ENCODE measurements at regions not wholly inside any gene's neighbourhood (a gene's known extent, or its start where the extent isn't known, plus 50 kb on each side); places are given as distances from the start of the nearest gene placed in this dataset.

- no peak for TF ChIP-seq CTCF (IDR thresholded peaks at IDR 0.05; ENCODE audit: insufficient read depth, low read depth, low read length, missing control alignments)
- H3K4me3 ChIP-seq (ENCODE audit: low read length) = no peak overlapping the region
- no peak for DNase-seq (ENCODE audit: low read depth)
These were observed 95.3 kb upstream of the FSTL4 start for GRCh38 chr5:133707629-133708028.

GRCh38 chr5:133706506-133707430 lies 94.4 kb upstream of the FSTL4 start:
- no peak for TF ChIP-seq CTCF (IDR thresholded peaks at IDR 0.05; ENCODE audit: insufficient read depth, low read depth, low read length, missing control alignments)
- DNase-seq (ENCODE audit: low read depth) = no peak
- H3K4me3 ChIP-seq (ENCODE audit: low read length) = no peak overlapping the region

- H3K4me3 ChIP-seq (ENCODE audit: low read length) = no peak overlapping the region
- DNase-seq (ENCODE audit: low read depth) = no peak
- TF ChIP-seq CTCF (IDR thresholded peaks at IDR 0.05; ENCODE audit: insufficient read depth, low read depth, low read length, missing control alignments) = no peak
These were observed 93.0 kb upstream of the FSTL4 start for GRCh38 chr5:133705331-133705730.

DNA sequence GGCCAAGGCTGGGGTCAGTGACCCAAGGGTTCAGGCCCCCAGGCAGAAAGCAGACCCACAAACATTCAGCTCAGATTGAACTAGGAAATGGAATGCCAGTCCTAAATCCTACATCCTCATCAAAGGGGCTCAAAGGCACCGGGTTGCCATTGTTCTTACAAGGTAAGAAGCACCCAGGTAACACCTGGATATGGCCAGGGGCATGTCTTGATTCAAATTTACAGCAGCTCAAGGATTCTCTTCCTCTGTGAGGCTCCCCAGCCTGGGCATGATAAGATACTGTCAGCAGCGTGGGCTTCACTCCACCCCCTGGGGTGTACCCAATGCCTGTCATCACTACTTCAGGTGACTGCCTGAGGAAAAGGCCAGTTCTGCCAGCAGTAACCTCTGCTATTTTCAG lies 92.1 kb upstream of the FSTL4 start:
- no peak overlapping the region for H3K4me3 ChIP-seq (ENCODE audit: low read length)
- TF ChIP-seq CTCF (IDR thresholded peaks at IDR 0.05; ENCODE audit: insufficient read depth, low read depth, low read length, missing control alignments) = no peak
- no peak for DNase-seq (ENCODE audit: low read depth)

- no peak for TF ChIP-seq CTCF (IDR thresholded peaks at IDR 0.05; ENCODE audit: insufficient read depth, low read depth, low read length, missing control alignments)
- DNase-seq (ENCODE audit: low read depth) = no peak
- no peak overlapping the region for H3K4me3 ChIP-seq (ENCODE audit: low read length)
These were observed 91.6 kb upstream of the FSTL4 start for GRCh38 chr5:133703935-133704334.

DNA sequence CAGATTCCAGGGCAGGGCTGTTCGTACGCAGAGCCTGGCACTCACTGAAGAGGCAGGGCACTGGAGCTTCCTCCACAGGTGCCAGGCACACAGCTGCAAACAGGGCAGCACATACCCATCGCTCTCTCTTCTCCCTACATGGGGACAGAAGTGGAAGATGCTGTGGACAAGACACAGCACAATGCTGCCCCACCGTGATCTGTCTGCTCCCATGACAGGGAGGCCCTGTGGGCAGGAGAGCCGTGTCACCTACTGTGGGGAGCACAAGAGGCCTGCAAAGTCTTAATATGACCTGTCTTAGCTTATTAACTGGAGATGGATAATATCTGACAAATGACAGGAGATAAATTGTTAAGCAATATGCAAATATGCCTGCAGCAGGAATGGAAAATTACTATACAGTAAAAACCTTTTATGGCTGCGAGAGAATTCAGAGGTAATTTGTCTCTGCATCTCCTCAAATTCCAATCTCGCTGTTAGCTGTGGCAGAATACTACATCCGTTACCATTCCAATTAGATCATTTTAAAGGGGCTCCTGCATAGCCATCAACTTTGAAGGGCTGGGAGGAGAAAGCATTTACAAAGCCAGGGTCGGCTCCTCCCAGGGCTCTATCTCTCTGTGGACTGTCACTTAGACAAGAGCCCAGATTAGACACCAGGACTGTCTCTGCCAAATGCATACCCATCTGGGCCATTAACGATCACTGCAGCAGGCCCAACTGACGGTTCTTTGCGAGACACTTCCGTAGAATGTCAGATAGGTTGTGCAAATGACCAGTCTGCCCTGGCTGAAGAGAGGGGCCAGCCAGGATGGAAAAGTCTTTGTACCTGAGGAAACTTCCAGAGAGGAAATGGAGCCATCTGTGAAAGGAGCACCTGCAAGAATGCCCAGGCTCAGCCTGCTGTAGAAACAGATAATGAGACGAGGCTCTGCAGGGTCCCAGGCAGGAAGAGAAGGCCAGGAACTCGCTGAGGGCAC lies 90.7 kb upstream of the FSTL4 start:
- no peak overlapping the region for H3K4me3 ChIP-seq (ENCODE audit: low read length)
- DNase-seq (ENCODE audit: low read depth) = no peak
- no peak for TF ChIP-seq CTCF (IDR thresholded peaks at IDR 0.05; ENCODE audit: insufficient read depth, low read depth, low read length, missing control alignments)
